ENCODE measurements at regions not wholly inside any gene's neighbourhood (a gene's known extent, or its start where the extent isn't known, plus 50 kb on each side); places are given as distances from the start of the nearest gene placed in this dataset.
"Not testable (repeated sequence)": the region's sequence is repeated elsewhere in the genome, so short reads cannot be mapped to it uniquely, and the experiment has no call there.

DNA sequence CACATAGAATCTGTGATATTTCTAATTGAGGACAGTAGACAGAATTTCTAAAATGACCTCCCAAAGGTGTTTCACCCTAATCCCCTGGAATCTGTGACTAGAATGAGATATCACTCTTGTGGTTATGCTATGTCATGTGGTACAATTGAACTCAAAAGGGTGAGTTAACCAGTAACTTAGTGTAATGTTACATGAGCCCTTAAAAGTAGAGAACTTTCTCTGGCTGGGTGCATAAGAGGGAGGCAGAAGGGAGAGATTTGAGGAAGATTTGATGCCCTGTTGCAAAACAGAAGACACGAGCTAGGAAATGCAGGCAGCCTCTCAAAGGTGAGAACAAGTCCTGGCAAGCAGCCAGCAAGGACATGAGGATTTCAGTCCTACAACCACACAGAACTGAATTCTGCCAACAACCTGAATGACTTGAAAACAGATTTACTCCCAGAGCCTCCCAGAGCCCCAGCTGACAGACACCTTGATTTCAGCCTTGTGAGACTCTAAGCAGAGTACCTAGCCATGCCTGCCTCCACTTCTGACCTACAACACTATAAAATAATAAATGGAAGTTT is 160.3 kb downstream of the MTHFS start:
- peak; percentile 19 for DNase-seq (ENCODE audit: low read depth)
- H3K4me3 ChIP-seq (ENCODE audit: low read depth, low read length), result no peak overlapping the region
- TF ChIP-seq, protein P1, sequence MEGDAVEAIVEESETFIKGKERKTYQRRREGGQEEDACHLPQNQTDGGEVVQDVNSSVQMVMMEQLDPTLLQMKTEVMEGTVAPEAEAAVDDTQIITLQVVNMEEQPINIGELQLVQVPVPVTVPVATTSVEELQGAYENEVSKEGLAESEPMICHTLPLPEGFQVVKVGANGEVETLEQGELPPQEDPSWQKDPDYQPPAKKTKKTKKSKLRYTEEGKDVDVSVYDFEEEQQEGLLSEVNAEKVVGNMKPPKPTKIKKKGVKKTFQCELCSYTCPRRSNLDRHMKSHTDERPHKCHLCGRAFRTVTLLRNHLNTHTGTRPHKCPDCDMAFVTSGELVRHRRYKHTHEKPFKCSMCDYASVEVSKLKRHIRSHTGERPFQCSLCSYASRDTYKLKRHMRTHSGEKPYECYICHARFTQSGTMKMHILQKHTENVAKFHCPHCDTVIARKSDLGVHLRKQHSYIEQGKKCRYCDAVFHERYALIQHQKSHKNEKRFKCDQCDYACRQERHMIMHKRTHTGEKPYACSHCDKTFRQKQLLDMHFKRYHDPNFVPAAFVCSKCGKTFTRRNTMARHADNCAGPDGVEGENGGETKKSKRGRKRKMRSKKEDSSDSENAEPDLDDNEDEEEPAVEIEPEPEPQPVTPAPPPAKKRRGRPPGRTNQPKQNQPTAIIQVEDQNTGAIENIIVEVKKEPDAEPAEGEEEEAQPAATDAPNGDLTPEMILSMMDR (conservative IDR thresholded peaks at IDR 0.05; ENCODE audit: low read depth, low read length), result no peak

DNA sequence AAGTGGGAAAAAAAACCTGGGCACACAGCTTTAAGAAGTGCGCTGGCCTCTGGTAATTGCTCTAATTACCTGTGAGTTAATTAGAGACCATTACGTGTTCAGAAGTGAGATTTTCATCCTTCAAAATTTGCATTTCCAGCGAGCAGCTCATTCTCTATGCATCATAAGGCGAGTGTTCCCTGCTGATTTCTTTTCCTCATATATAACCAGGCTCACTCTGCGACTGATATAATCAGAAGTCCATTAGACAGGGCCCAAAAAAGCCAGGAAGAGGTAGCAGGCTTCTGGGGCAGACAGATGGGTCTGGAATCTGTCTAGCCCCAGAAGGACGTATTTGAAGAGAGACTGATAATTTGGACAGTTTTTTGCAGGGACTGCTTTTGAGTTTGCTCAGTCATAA is 158.7 kb downstream of the MTHFS start:
- no peak overlapping the region for H3K4me3 ChIP-seq (ENCODE audit: low read depth, low read length)
- DNase-seq (ENCODE audit: low read depth), result no peak
- TF ChIP-seq, protein P1 (conservative IDR thresholded peaks at IDR 0.05; ENCODE audit: low read depth, low read length), result no peak

DNA sequence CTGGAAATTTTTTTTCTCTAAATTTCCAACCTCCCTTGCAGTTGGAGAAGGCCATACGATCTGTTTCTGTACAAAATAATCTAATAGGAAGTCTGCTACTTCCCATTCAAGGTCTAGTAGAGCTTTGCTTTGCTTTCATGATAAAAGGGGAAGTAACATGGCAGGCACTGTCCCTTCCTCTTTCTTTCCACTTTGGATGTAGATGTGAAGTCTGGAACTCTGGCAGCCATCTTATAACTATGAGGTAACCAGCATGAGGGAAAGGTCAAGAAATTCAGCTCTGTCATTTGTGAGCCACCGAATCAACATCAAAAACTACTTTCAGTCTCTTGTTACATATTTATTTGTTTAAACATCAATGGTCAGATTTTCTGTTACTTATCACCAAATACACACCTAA is 156.3 kb downstream of the MTHFS start:
- no peak overlapping the region for H3K4me3 ChIP-seq (ENCODE audit: low read depth, low read length)
- DNase-seq (ENCODE audit: low read depth), result no peak
- TF ChIP-seq, protein P1 (conservative IDR thresholded peaks at IDR 0.05; ENCODE audit: low read depth, low read length), result no peak

DNA sequence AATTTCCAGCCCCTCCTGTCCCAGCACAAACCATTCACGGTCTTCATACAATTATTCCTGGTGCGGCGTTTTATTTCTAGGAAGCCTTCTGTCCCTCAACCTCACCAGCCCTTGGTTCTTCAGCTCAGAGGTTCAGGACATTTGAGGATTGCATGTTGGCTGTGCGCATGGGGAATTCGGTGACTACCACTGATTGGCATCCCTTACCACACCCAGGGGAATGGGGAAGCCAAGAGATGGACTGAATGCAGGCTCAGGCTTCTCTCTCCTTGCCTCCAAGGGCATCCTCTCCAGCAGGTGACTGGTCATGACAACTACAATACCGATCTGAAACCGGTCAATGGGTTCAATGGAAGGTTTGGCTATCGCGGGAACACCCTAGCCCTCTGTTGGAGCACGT is 153.8 kb downstream of the MTHFS start:
- TF ChIP-seq, protein P1 (conservative IDR thresholded peaks at IDR 0.05; ENCODE audit: low read depth, low read length), result no peak
- DNase-seq (ENCODE audit: low read depth), result no peak
- no peak overlapping the region for H3K4me3 ChIP-seq (ENCODE audit: low read depth, low read length)

DNA sequence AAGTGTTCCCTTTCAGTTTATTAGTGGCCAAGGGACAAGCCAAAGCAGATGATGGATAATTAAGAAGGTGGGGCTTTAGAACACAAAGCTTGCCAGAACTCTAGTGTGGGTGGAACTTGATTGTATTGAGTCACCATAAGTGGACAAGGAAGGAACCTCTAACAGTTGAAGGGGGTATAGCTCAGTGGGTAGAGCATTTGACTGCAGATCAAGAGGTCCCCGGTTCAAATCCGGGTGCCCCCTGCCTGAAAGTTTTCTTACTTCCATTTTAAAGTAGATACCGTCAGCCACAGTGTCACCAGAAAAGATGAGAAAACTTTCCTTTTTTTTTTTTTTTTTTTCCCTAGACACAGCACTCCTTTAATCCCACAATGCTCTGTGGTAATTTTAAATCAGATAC is 152.3 kb downstream of the MTHFS start:
- DNase-seq (ENCODE audit: low read depth); H3K4me3 ChIP-seq (ENCODE audit: low read depth, low read length): not testable (repeated sequence)

DNA sequence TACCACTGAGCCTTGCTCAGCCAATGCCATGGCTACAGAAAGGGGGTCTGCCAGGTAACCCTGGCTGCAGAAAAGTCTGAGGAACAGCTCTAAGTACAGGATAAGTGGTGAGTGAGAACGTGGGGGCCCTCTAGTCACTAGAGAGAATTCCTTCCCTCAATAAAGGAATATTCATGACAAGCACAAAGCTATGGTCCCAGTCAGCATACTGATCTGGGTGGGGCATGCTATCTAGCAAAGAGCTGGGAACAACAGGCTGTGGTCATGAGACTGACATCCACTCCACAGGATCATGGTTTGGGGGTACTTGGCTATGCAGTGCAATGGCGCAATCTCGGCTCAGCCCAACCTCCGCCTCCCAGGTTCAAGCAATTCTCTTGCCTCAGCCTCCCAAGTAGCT is 140.4 kb downstream of the MTHFS start:
- TF ChIP-seq, protein P1 (conservative IDR thresholded peaks at IDR 0.05; ENCODE audit: low read depth, low read length), result no peak
- H3K4me3 ChIP-seq (ENCODE audit: low read depth, low read length), result no peak overlapping the region
- DNase-seq (ENCODE audit: low read depth), result no peak

DNA sequence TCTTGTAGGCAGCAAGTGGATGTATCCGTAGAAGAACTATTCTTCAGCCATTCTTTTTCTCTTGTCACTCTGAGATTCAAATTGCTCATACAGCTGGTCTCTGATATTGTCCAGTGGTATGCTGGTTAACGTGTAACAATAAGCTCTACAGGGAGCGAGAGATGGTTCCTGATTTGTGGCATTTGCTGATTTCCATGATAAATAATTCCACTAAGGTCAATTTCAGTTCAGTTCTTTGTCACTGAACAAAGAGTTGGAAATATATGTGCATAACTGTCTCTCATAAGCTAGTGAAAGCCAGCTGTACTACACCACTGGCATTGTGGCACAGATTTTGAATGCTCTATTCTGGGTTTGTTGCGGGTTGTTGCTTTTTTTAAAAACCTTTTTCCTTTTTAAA is 131.7 kb downstream of the MTHFS start:
- TF ChIP-seq, protein P1 (conservative IDR thresholded peaks at IDR 0.05; ENCODE audit: low read depth, low read length), result no peak
- no peak for DNase-seq (ENCODE audit: low read depth)
- no peak overlapping the region for H3K4me3 ChIP-seq (ENCODE audit: low read depth, low read length)
